Jurkat, Clone E6-1 (cell line): ENCODE measurements at regions not wholly inside any gene's neighbourhood (a gene's known extent, or its start where the extent isn't known, plus 50 kb on each side); places are given as distances from the start of the nearest gene placed in this dataset.

Source experiments
- DNase-seq: peaks from one replicate; pipeline ENCODE4 v3.0.0-alpha.2; 2011; ENCODE audit warnings: low read depth, low spot score
- H3K4me3 ChIP-seq: 2 replicates; pipeline ENCODE4 v1.5.1; 2011; ENCODE audit warnings: mild to moderate bottlenecking, low read length, control low read depth, moderate library complexity

GRCh38 chr1:67991546-67991945 is 58.9 kb downstream of the DIRAS3 start:
- H3K4me3 ChIP-seq, result no peak overlapping the region
- no peak for DNase-seq

DNA sequence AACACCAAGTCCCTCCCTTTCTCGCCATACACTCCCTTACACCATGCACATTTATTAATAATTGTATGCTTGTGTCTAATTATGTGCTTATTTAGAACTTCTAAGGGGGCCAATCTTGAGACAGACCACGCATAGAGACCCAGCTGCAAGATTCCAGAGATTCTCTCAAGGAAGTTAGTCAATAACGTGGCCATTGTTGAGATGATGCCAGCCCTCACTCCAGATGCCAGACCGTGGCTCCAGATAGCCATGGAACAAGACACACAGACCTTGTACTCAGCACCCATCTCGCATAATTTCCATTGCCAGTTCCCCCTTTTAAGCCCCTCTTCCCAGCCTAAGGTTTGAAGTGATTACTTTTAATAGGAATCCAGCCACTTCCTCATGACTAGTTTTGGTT is 62.4 kb downstream of the DIRAS3 start:
- H3K4me3 ChIP-seq, result no peak overlapping the region
- no peak for DNase-seq

DNA sequence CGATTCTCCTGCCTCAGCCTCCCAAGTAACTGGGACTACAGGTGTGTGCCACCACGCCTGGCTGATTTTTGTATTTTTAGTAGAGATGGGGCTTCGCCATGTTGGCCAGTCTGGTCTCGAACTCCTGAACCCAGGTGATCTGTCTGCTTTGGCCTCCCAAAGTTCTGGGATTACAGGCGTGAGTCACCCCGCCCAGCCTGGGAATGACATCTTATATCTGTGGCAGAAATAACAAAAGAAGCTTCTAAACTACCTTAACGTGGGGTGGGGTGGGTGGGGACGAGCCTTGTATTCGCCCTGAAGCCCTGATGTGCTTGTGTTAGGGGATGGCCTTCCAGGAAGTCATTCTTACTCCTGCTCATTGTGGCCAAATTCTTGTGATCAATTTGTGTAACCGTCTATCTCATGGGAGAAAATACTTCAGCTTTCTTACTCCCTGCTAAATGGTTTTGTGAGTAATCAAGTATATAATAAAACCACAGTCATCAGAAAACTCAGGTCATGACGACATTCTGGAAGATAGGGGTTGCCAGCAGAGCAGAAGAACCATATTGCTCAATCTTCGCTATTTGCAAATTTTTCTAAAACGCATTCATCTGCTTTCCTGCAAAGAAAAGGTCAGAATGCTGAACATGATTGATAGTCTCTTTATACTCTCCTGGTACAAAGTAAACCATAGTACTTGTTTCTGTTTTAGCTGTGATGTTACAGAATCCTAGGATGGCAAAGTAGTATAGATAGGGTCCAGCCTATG is 63.2 kb downstream of the DIRAS3 start:
- no peak for DNase-seq
- H3K4me3 ChIP-seq, result no peak overlapping the region

GRCh38 chr1:67983867-67984266 is 66.6 kb downstream of the DIRAS3 start:
- DNase-seq, result no peak

GRCh38 chr1:67980028-67980427 is 70.4 kb downstream of the DIRAS3 start:
- H3K4me3 ChIP-seq, result no peak overlapping the region
- DNase-seq, result no peak

More at GRCh38 chr1:67983867-67984266, 66.6 kb downstream of the DIRAS3 start:
- no peak overlapping the region for H3K4me3 ChIP-seq

DNA sequence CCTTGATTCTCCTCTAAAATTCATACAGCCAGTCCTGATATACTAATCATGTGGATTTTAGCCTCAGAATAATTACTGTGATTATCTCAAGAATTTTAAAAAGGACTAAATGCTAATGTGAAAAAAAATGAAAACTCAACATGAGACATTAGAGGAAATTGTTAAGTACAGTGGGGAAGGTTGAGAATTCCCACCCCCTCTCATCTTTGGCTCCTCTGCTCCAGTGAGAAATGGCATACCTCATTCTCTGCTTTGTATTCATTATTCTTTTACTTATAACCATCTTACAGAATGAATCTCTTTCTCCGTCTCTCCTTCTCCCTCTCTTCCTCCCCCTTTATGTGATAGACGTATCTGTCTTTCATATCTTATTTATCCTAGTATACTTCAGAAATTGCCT is 70.9 kb downstream of the DIRAS3 start:
- DNase-seq, result no peak
- no peak overlapping the region for H3K4me3 ChIP-seq

- H3K4me3 ChIP-seq, result no peak overlapping the region
- no peak for DNase-seq
Observed at GRCh38 chr1:67978890-67979516, 71.4 kb downstream of the DIRAS3 start.

DNA sequence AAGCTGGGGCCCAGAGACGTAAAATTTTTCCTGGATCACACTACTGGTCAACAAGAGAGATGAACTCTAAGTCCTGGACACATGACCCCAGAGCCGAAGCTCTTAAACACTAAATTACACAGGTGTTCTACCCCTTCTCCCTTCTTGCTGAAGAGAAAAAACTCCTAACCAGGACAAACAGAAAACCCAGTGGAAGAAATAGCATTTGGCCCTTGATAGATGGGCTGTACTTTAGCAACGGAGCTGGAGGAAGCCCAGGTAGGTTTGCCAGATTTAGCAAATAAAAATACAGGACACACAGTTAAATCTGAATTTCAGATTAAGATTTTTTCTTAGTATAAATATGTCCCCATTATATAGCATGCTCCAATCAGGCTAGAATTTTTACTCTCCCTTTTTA is 72.7 kb downstream of the DIRAS3 start:
- H3K4me3 ChIP-seq, result no peak overlapping the region
- no peak for DNase-seq

DNA sequence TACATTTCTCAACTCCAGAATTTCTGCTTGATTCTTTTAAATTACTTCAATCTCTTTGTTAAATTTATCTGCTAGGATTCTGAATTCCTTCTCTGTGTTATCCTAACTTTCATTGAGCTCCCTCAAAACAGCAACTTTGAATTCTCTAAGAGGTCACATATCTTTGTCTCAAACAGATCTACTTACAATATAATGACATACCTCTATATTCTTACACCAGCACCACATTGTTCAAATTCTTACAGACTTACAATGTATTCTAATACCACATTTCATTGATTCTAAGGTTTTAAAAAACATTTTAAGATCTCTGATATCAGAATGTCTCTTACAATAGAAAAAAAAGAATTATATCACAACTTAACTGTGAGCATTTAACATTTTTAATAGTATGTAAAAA is 77.4 kb downstream of the DIRAS3 start:
- no peak overlapping the region for H3K4me3 ChIP-seq
- no peak for DNase-seq

DNA sequence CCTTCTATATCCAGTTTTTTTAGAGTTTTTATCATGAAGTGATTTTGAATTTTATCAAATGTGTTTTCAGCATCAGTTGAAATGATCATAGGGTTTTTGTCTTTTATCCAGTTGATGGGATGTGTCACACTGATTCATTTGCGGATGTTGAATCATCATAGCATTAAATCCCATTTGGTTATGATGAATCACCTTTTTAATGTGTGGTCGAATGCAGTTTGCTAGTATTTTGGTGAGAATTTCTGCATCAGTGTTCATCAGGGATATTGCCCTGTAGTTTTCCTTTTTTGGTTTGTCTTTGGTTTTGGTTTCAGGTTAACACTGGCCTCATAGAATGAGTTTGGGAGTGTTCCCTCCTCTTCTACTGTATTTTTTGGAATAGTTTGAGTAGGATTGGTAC is 80.3 kb downstream of the DIRAS3 start:
- DNase-seq, result no peak

DNA sequence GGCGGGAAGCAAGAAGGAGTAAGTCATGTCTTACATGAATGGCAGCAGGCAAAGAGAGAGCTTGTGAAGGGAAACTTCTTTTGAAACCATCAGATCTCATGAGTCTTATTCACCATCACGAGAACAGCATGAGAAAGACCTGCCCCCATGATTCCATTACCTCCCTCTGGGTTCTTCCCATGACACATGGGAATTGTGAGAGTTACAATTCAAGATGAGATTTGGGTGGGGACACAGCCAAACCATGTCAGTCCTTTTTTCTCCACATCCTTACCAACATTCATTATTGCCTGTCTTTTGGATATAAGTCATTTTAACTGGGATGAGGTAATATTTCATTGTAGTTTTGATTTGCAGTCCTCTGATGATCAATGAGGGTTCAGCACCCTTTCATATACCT is 81.0 kb downstream of the DIRAS3 start:
- no peak for DNase-seq
- H3K4me3 ChIP-seq, result no peak overlapping the region

More for the DNA sequence above, 80.3 kb downstream of the DIRAS3 start:
- no peak overlapping the region for H3K4me3 ChIP-seq

- DNase-seq, result no peak
Observed at GRCh38 chr1:67966666-67967009, 83.8 kb downstream of the DIRAS3 start.

DNA sequence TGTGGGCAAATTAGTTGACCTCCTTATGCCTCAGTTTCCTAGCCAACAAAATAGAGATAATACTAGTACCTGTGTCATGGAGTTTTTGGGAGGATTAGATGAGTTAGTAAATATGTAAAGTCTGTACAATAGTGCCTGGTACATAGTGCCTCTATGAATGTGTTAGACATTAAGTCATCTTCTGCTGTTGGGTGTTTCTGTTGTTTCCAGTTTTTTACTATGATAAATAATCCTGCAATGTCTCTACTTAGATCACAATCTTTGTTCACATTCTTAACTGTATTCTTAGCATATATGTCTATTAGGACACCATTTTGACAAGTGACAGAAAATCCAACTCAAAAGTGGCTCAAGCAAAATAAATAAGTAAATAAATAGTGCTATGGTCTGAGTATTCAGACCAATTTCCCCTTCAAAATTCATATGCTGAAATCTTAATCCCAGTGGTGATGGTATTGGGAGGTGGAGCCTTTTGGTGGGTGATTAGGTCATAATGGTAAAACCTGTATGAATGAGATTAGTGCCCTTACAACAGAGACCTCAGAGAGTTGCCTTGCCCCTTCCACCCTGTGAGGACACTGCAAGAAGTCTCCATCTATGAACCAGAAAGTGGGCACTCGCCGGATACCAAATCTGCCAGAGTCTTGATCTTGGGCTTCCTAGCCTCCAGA is 84.3 kb downstream of the DIRAS3 start:
- DNase-seq, result no peak
- no peak overlapping the region for H3K4me3 ChIP-seq

More at GRCh38 chr1:67966666-67967009, 83.8 kb downstream of the DIRAS3 start:
- H3K4me3 ChIP-seq, result no peak overlapping the region

GRCh38 chr1:67963263-67963662 is 87.2 kb downstream of the DIRAS3 start:
- no peak for DNase-seq
- H3K4me3 ChIP-seq, result no peak overlapping the region

GRCh38 chr1:67960766-67961165 is 89.7 kb downstream of the DIRAS3 start:
- DNase-seq, result no peak
- no peak overlapping the region for H3K4me3 ChIP-seq

GRCh38 chr1:67958472-67958871 is 92.0 kb downstream of the DIRAS3 start:
- no peak for DNase-seq
- H3K4me3 ChIP-seq, result no peak overlapping the region

- no peak overlapping the region for H3K4me3 ChIP-seq
- no peak for DNase-seq
Observed at GRCh38 chr1:67957066-67957465, 93.4 kb downstream of the DIRAS3 start.

DNA sequence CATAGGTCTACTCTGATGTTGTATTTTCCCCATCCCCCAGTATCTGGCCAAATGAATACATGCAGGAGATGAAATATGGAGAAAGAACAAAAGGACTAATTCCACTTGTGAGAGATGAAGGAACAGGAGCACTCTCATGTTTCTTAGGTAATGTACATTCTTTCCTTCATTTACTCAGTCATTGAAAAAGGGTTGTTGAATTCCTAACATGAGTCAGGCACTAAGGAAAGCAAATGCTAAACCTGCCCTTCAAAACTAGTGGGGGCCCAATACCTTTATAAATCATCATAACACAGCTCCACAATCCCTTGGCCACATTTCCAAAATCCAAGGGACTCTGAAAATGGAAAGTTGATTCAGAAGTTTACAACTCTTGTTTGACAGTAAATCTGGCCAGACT is 94.3 kb downstream of the DIRAS3 start:
- no peak for DNase-seq

DNA sequence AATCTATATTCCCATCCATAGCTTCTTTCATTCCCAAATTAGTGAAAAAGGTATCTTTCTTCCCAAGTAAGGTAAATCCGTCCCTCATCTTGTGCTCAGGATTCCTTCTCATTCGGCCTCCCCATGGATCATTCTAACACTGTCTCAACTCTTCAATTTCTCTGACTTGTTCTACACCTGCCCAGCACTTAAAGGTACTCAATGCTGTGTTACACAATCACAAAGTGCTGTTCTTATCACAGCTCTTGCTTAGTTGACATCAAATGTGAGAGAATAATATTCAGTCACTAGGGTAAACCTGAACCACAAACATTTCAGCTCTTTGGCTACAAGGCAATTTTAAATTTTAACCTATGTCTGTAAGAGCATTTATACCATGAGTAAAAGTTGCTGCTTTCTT is 94.8 kb downstream of the DIRAS3 start:
- H3K4me3 ChIP-seq, result no peak overlapping the region

More for the DNA sequence above, 94.3 kb downstream of the DIRAS3 start:
- no peak overlapping the region for H3K4me3 ChIP-seq

GRCh38 chr1:67953301-67953700 is 97.1 kb downstream of the DIRAS3 start:
- DNase-seq, result no peak

More for the DNA sequence above, 94.8 kb downstream of the DIRAS3 start:
- DNase-seq, result no peak

More at GRCh38 chr1:67953301-67953700, 97.1 kb downstream of the DIRAS3 start:
- H3K4me3 ChIP-seq, result no peak overlapping the region
